ENCODE measurements at regions not wholly inside any gene's neighbourhood (a gene's known extent, or its start where the extent isn't known, plus 50 kb on each side); places are given as distances from the start of the nearest gene placed in this dataset.

DNA sequence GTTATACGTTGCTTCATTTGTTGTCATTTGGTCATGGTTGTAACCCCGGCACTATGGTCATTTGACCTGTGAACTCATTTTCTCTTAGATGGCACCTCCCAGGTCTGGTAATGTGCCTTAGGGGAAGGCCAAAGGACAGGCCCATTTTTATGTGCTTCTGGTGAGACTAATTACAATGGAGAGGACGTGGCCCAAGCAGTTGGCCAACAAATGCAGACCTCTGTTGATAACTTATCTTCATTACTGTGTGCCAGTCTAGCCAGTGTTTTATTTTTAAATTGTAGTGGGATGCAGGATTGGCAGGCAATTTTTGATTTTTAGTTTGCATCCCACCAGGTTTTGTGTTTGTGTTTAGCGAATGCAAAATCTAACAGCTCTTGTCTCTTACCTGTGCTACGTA is 321.5 kb upstream of the AKR1E2 start:
- TF ChIP-seq GATA3 (IDR thresholded peaks at IDR 0.05; ENCODE audit: low read depth, low read length) (no peak), GATA2 (IDR thresholded peaks at IDR 0.05; ENCODE audit: low read depth, low read length) (no peak)

DNA sequence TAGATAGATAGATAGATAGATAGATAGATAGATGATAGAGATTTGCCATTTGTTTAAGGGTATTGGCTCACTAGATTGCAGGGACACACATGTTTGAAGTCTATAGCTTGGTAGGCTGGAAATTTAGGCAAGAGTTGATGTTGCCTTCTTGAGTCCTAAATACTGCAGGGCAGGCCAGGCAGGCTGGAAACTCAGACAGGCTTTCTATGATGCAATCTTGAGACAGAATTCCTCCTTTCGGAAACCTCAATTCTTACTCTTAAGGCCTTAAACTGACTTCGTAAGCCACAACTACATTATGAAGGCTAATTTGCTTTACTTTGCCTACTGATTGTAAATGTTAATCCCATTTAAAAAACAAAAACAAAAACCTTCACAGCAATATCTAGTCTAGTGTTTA is 322.9 kb upstream of the AKR1E2 start:
- TF ChIP-seq GATA2 (IDR thresholded peaks at IDR 0.05; ENCODE audit: low read depth, low read length) (no peak), GATA3 (IDR thresholded peaks at IDR 0.05; ENCODE audit: low read depth, low read length) (no peak)

DNA sequence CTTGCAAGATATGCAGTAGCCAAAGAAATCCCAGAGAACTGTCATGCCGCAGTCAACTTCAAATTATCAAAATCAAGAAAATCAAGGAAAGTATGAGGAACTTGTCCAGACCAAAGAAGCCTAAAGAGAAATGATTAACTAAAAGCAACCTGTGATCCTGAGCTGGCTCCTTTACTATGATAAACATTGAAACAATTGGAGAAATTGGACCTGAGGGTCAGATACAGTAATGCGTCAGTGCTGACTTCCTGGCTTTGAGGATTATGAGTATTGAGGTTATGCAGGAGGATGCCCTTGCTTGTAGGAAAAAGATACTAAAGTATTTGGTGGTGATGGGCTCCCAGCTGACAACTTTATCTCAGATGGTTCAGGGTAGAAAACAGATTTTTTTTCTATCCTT is 324.7 kb upstream of the AKR1E2 start:
- TF ChIP-seq GATA2 (IDR thresholded peaks at IDR 0.05; ENCODE audit: low read depth, low read length) (no peak), GATA3 (IDR thresholded peaks at IDR 0.05; ENCODE audit: low read depth, low read length) (no peak)

DNA sequence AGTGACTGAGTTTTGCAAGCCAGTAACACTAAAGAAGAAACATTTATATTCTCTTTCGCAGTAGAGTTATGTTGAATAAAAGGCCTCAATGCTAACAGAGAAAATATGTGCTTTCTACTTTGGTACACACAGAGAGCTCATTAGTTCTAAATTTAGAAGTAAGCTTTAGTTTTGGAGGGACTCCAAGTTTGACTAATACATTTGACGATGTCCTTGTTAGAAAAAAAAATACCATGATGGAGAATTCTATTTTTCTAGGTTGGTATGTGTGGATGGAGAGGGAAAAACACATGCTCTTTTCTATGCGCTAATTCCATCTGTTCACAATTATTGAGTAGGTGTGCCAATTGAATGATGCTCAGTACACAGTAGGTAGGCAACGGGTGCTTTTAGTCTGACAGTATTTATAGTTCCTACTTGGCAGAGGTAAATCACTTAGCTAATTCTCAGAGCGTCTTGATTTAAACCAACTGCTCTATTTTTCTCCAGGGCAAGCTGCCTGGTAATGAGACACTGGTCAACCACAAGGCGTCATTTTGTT is 327.2 kb upstream of the AKR1E2 start:
- TF ChIP-seq GATA3 (IDR thresholded peaks at IDR 0.05; ENCODE audit: low read depth, low read length) = no peak
- TF ChIP-seq GATA2 (IDR thresholded peaks at IDR 0.05; ENCODE audit: low read depth, low read length) = no peak

DNA sequence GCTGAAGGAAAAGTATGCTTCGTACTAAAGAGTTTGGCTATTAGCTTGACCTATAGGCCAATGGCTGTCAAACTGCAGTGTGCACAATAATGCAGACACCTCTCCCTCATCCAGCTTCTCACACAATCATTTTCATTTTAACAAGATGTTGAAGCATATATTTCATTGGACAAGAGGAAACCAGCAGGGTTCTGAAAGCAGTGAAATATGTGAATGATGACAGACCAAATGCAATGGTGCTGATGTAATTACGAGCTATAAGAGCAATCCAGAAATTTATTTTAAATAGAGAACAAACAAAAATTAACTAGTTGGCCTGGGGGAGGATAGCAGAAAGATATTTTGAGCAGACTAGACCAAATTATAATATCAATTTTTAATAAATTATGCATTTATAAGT is 331.5 kb upstream of the AKR1E2 start:
- no peak for TF ChIP-seq GATA3 (IDR thresholded peaks at IDR 0.05; ENCODE audit: low read depth, low read length)
- no peak for TF ChIP-seq GATA2 (IDR thresholded peaks at IDR 0.05; ENCODE audit: low read depth, low read length)

DNA sequence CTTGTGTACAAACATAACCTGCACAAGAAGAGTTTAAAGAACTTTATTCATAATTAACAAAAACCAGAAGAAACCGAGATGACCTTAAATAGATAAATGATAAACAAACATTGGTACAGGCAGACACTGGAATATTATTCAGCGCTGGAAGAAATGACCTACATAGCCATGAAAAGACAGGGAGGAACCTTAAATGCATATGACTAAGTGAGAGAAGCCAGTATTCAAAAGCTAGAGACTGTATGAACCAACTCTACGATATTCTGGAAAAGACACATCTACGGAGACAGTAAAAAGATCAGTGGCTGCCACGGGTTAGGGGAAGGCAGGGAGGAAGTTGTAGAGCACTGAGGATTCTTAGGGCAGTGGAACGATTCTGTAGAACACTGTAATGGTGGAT is 333.8 kb upstream of the AKR1E2 start:
- TF ChIP-seq GATA3 (IDR thresholded peaks at IDR 0.05; ENCODE audit: low read depth, low read length) (no peak), GATA2 (IDR thresholded peaks at IDR 0.05; ENCODE audit: low read depth, low read length) (no peak)

DNA sequence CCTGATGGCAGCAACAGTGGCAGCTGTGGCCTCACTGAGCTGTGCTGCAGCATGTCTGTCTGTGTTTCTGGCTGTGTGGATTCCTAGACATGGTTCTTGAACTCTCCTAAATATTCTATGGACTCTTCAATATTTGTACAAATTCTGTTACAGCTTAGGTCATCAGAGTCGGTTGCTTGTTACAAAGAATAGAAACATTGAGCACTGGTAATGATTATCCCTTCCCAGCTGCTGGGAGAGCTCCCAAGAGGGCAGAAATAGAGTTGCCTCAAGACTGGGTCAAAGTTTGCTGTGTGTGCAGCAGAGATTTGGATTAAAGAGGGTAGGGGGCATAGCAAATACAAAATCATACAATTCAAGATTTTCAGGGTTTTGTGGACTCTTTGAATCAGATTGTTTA is 337.1 kb upstream of the AKR1E2 start:
- TF ChIP-seq GATA2 (IDR thresholded peaks at IDR 0.05; ENCODE audit: low read depth, low read length) (no peak), GATA3 (IDR thresholded peaks at IDR 0.05; ENCODE audit: low read depth, low read length) (no peak)

DNA sequence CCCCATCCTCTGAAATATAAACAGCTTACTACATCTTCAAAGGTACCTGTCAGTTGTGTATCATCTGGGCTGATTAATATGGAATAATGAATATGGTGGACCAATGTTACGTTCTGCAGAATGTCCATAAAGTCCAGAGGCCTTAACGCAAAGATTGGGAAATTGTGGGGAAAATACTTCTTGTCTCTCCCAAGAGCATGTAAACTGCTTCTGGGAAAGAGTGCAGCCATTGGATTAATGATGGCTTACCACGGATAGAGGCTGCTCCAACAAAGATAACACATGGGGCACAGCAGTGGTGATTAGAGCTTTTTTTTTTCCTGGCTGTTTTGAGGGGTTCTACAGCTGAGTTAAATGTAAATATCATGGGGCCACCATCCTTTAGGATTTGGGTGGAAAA is 340.4 kb upstream of the AKR1E2 start:
- no peak for TF ChIP-seq GATA3 (IDR thresholded peaks at IDR 0.05; ENCODE audit: low read depth, low read length)

DNA sequence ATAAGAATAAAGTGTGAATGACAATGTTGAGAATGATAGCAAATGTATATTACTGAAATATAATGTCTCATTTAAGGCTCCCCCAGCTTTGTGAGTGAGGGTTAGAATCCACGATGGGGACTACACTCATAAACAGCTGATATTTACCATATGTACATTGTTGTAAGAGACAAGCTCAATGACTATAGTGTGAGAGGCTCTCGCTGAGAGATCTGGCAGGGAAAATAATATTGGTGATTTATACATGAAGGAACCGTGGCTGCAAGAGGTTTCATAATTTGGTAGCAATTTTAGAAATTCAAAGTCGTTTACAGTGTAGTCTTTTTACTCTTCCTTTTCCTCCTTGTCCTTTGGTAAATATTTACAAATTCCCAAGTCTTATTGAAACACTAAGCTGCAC is 342.2 kb upstream of the AKR1E2 start:
- no peak for TF ChIP-seq GATA3 (IDR thresholded peaks at IDR 0.05; ENCODE audit: low read depth, low read length)
- TF ChIP-seq GATA2 (IDR thresholded peaks at IDR 0.05; ENCODE audit: low read depth, low read length) = no peak

DNA sequence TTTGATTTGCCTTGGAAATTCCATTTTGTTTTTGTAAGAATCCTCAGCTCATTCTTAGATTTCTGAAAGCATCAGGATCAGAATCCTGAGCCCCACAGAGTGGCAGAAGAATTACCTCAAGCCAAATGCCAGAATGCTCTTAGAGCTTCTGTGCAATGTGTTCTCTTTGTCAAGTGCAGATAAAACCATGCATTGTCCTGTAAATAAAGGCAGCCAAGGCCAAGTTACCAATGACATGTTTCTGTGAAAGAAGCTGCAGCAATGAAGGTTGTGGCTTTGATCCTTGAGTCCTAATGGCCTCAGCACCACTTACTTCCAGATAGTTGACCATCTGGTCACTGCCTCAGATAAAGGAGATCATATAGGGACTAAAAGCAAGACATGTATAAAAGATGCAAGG is 343.3 kb upstream of the AKR1E2 start:
- TF ChIP-seq GATA2 (IDR thresholded peaks at IDR 0.05; ENCODE audit: low read depth, low read length) (no peak), GATA3 (IDR thresholded peaks at IDR 0.05; ENCODE audit: low read depth, low read length) (no peak)

DNA sequence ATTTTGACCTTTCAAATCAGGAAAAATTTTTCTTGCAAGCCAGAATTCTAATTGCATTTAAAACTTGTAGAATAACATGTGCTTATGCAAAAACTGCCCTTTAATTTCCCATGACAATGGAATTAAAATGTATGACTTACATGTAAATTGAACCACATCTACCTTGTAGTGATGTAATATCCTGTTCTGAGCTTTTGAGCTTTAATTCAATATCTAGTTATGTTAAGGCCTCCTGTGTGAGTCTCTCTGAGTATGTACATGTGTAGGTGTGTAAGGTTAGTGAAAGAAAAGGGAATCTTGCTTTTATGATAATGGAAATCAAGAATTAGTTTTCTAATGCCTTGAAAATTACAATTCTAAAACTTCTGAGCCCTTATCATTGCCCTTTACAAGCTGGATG is 344.8 kb upstream of the AKR1E2 start:
- TF ChIP-seq GATA3 (IDR thresholded peaks at IDR 0.05; ENCODE audit: low read depth, low read length) (no peak), GATA2 (IDR thresholded peaks at IDR 0.05; ENCODE audit: low read depth, low read length) (no peak)

DNA sequence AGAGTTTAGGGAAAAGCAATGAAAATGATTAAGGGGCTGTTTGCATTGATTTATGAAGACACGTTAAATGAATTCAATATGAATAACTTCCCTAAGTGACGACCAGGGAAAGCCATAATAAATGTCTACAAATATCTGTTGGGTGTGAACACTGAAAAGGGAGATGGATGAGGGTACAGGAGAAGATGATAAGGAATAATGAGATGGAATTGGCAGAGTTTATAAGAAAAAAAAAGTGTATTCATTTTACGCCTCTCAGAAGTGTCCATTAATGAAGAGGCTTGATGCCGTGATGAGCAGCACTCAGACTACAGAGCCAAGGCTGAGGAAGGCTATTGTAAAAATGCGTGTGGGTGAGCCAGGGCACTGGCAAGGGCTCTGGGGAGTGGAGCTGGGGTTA is 346.7 kb upstream of the AKR1E2 start:
- TF ChIP-seq GATA3 (IDR thresholded peaks at IDR 0.05; ENCODE audit: low read depth, low read length) (no peak), GATA2 (IDR thresholded peaks at IDR 0.05; ENCODE audit: low read depth, low read length) (no peak)

DNA sequence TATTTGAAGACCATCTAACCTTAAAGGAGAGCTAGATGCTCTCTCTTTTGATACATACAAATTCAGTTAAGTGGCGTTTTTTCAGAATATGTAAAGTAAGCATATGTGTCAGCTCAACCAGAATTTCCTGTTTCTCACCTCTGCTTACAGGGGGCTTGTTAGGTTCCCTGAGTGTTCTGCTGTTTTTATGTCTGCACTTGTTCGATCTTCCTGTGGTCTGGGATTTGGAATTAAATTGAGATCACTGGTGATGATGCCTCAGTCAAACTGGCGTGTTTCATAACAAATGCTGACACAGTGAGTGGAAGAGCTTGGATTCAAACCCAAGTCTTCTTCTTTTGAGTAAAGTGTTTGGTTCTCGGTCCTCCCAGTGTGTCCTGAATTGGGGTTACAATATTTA is 348.3 kb upstream of the AKR1E2 start:
- TF ChIP-seq GATA2 (IDR thresholded peaks at IDR 0.05; ENCODE audit: low read depth, low read length) = no peak
- TF ChIP-seq GATA3 (IDR thresholded peaks at IDR 0.05; ENCODE audit: low read depth, low read length) = no peak

DNA sequence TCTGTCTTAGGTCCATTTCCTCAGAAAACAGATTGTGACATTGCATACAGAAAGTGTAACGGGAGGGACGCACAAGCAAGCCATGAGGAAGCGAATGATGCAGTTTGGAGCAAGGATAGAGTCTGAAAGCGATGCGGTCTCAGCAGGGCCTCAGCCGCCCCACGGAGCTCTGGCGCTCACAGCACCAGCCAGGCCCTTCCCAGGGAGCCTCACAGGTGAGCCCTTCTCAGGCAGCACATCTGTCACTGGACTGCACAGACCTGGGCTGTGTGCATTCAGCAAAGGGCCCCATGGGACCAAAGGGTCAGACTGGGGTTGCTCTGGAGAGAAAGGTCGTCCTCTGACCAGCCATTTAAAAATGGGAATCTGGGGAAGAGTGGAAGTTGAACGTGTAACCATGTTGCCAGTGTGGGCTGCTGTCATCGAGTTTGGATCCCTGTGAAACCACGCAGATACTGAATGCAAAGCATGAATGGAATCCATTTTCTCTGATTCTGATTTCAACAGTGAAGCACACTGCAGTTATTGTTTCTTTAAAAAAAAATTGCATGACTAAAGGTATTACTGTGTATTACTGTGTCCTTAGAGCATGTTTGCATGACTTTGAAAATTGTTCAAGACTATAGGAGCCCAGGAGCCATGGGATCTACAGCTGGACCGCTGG is 350.0 kb upstream of the AKR1E2 start:
- TF ChIP-seq GATA3 (IDR thresholded peaks at IDR 0.05; ENCODE audit: low read depth, low read length) (no peak), GATA2 (IDR thresholded peaks at IDR 0.05; ENCODE audit: low read depth, low read length) (no peak)

DNA sequence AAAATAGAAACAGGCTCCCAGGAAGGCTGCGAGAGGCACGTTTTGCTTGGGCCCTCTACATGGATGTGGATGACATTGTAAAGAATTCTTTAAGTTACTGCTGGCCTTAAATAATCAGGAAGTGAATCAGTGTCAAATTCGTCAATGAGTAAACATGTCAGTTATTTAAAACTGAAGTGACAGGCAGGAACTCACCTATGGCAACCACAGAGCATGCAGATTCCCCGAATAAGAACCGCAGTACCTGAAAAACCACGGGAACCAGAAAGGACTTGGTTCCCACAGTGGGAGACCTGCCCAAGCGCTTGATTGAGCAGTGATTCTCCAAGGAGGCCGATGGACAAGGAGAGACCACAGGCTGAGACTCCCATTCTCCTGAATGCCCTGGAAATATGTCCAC is 351.2 kb upstream of the AKR1E2 start:
- no peak for TF ChIP-seq GATA3 (IDR thresholded peaks at IDR 0.05; ENCODE audit: low read depth, low read length)
- no peak for TF ChIP-seq GATA2 (IDR thresholded peaks at IDR 0.05; ENCODE audit: low read depth, low read length)

DNA sequence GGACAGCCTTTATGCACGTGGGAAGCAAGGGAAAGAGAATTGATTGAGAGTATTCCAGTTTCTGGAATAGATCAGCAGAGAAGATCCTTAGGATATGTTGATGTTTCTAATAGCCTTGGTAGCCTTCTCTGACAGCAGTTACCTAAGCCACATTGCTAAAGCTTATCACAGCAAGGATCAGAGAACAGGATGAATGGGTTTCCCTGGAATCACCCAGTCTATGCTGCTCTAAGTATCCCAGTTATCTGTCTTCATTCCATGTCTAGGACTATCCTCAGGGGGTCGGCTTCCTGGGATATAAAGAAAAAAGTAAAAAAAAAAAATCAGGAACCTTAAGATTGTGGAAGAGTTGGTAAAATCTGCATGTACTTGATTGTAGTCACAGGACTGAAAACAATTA is 352.0 kb upstream of the AKR1E2 start:
- no peak for TF ChIP-seq GATA3 (IDR thresholded peaks at IDR 0.05; ENCODE audit: low read depth, low read length)
- TF ChIP-seq GATA2 (IDR thresholded peaks at IDR 0.05; ENCODE audit: low read depth, low read length) = peak; percentile 30; the same call in 1 of the 2 replicates

Measured in SH-SY5Y (cell line).